Smooth muscle cell (in vitro differentiated cells): ENCODE measurements at regions not wholly inside any gene's neighbourhood (a gene's known extent, or its start where the extent isn't known, plus 50 kb on each side); places are given as distances from the start of the nearest gene placed in this dataset.

Experiments used
- DNase-seq: peaks from one replicate; lab custom pipeline; 2025; ENCODE audit not compliant: unreplicated experiment; lab: John Stamatoyannopoulos, UW
- H2AFZ ChIP-seq: fragments of 200-600 bp; sonication (generic); 2 replicates; pipeline ENCODE4 v1.6.0; 2016; ENCODE audit warnings: antibody characterized with exemption, low read depth, mild to moderate bottlenecking
- H3F3A ChIP-seq: fragments of 200-600 bp; sonication (generic); 2 replicates; pipeline ENCODE4 v1.6.0; 2017; ENCODE audit warnings: antibody characterized with exemption, low read depth
- H3K27ac ChIP-seq: fragments of 200-600 bp; sonication (generic); 2 replicates; pipeline ENCODE4 v1.5.1; 2016; ENCODE audit warnings: low read depth, mild to moderate bottlenecking
- H3K27me3 ChIP-seq: fragments of 200-600 bp; sonication (generic); 2 replicates; pipeline ENCODE4 v1.6.1; 2016; ENCODE audit warnings: low read depth, mild to moderate bottlenecking
- H3K36me3 ChIP-seq: fragments of 200-600 bp; sonication (generic); 2 replicates; pipeline ENCODE4 v1.5.1; 2016; ENCODE audit warnings: low read depth
- H3K4me1 ChIP-seq: fragments of 200-600 bp; sonication (generic); 2 replicates; pipeline ENCODE4 v1.5.1; 2016; ENCODE audit warnings: low read depth
- H3K4me2 ChIP-seq: fragments of 200-600 bp; sonication (generic); 2 replicates; pipeline ENCODE4 v1.6.0; 2016; ENCODE audit warnings: mild to moderate bottlenecking
- H3K4me3 ChIP-seq: fragments of 200-600 bp; sonication (generic); 2 replicates; pipeline ENCODE4 v1.5.1; 2016; ENCODE audit warnings: mild to moderate bottlenecking
- H3K79me2 ChIP-seq: fragments of 200-600 bp; sonication (generic); 2 replicates; pipeline ENCODE4 v1.6.0; 2016; ENCODE audit warnings: low read depth, mild to moderate bottlenecking
- H3K9ac ChIP-seq: fragments of 200-600 bp; sonication (generic); 2 replicates; pipeline ENCODE4 v1.6.0; 2016; ENCODE audit warnings: low read depth
- H3K9me3 ChIP-seq: fragments of 200-600 bp; sonication (generic); replicated peaks from 2 replicates; pipeline ENCODE4 v1.5.1; 2016; ENCODE audit warnings: low read depth
- H4K20me1 ChIP-seq: fragments of 200-600 bp; sonication (generic); 2 replicates; pipeline ENCODE4 v1.6.0; 2016; ENCODE audit warnings: low read depth
- WGBS: methylation state at CpG from one replicate; pipeline ENCODE4 v1.1.7; 2016; ENCODE audit warnings: low lambda C conversion rate; 5-methylcytosine and 5-hydroxymethylcytosine counted together
- TF ChIP-seq, protein P1 (sequence below): fragments of 200-600 bp; sonication (generic); IDR thresholded peaks from 2 replicates; pipeline ENCODE4 v1.5.1; 2017; ENCODE audit warnings: borderline replicate concordance, mild to moderate bottlenecking, antibody characterized with exemption; ENCODE audit not compliant: insufficient read depth, poor library complexity, severe bottlenecking

DNA sequence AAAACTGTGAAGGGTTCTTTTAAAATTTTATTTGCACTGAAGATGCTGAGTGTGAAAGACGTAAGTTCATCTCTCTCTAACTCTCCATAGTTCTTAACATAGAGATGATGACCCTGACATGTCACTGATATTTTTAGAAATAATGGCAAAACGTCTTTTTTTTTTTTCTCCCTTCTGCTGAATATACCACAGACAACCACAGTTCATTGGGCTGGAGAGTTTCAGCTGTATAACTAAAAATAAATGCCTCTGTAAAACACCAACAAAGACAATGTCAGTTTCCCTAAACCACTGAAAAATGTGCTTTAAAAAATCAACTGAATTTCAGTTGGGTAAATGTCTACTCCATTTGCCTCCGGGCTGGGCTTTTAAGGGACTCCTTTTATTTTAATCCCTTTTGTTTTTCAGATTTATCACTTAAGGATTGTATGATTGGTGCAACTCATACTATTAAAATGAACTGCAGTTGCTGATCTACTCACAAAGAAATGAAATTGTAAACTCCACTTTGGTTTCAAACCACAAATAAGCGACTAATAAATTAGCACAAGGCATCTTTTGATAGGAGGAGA lies 830.9 kb upstream of the WWC1 start:
- H2AFZ ChIP-seq: no peak overlapping the region
- WGBS: 84% methylated on average over 4 of the region's 4 CpGs
- no peaks in the 10 kb centered on the region for H3K27me3 ChIP-seq
- no peak for DNase-seq
- H4K20me1 ChIP-seq: no peaks in the 10 kb centered on the region
- no peak overlapping the region for H3K9ac ChIP-seq
- TF ChIP-seq, protein P1, sequence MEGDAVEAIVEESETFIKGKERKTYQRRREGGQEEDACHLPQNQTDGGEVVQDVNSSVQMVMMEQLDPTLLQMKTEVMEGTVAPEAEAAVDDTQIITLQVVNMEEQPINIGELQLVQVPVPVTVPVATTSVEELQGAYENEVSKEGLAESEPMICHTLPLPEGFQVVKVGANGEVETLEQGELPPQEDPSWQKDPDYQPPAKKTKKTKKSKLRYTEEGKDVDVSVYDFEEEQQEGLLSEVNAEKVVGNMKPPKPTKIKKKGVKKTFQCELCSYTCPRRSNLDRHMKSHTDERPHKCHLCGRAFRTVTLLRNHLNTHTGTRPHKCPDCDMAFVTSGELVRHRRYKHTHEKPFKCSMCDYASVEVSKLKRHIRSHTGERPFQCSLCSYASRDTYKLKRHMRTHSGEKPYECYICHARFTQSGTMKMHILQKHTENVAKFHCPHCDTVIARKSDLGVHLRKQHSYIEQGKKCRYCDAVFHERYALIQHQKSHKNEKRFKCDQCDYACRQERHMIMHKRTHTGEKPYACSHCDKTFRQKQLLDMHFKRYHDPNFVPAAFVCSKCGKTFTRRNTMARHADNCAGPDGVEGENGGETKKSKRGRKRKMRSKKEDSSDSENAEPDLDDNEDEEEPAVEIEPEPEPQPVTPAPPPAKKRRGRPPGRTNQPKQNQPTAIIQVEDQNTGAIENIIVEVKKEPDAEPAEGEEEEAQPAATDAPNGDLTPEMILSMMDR: no peak
- H3K9me3 ChIP-seq: no peaks in the 10 kb centered on the region
- H3K4me2 ChIP-seq: no peak overlapping the region
- H3K27ac ChIP-seq: no peak overlapping the region
- no peaks in the 10 kb centered on the region for H3K36me3 ChIP-seq
- H3K79me2 ChIP-seq: no peaks in the 10 kb centered on the region
- H3K4me1 ChIP-seq: no peaks in the 10 kb centered on the region
- no peaks in the 10 kb centered on the region for H3F3A ChIP-seq
- no peak overlapping the region for H3K4me3 ChIP-seq

DNA sequence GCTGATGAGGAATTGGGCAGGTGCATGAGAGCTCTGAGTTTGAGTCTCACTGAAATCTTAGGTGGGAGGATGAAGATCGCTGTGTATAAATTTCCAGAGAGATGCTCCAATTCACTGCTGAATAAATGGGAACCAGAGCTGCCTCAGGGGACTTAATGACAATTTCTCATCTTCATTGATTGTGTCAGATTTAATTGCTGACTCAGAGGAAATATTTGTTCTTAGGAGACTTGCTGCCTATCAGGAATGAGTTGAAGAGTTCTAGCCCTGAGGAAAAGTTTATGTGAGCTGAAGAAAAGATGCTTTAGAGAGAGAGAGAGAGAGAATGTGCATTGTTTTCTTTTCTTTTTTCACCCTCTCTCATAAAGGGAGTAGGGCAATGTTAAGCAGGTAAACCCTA lies 827.5 kb upstream of the WWC1 start:
- H3K36me3 ChIP-seq: no peaks in the 10 kb centered on the region
- H3K9me3 ChIP-seq: no peaks in the 10 kb centered on the region
- no peak overlapping the region for H3K9ac ChIP-seq
- no peak overlapping the region for H3K4me2 ChIP-seq
- DNase-seq: no peak
- TF ChIP-seq, protein P1: no peak
- no peaks in the 10 kb centered on the region for H3K4me1 ChIP-seq
- no peaks in the 10 kb centered on the region for H3K27me3 ChIP-seq
- WGBS: 94% methylated on average over 1 of the region's 1 CpG
- no peak overlapping the region for H2AFZ ChIP-seq
- H3K27ac ChIP-seq: no peak overlapping the region
- no peaks in the 10 kb centered on the region for H3F3A ChIP-seq
- H4K20me1 ChIP-seq: no peaks in the 10 kb centered on the region
- no peak overlapping the region for H3K4me3 ChIP-seq
- H3K79me2 ChIP-seq: no peaks in the 10 kb centered on the region

- H3K4me1 ChIP-seq: no peaks in the 10 kb centered on the region
- no peaks in the 10 kb centered on the region for H3K27me3 ChIP-seq
- no peak overlapping the region for H2AFZ ChIP-seq
- H3F3A ChIP-seq: no peaks in the 10 kb centered on the region
- no peak overlapping the region for H3K9ac ChIP-seq
- H3K36me3 ChIP-seq: no peaks in the 10 kb centered on the region
- TF ChIP-seq, protein P1: no peak
- H3K9me3 ChIP-seq: no peaks in the 10 kb centered on the region
- DNase-seq: no peak
- no peaks in the 10 kb centered on the region for H3K79me2 ChIP-seq
- WGBS: 78% methylated on average over 5 of the region's 5 CpGs
- no peak overlapping the region for H3K4me2 ChIP-seq
- H3K4me3 ChIP-seq: no peak overlapping the region
- no peak overlapping the region for H3K27ac ChIP-seq
- H4K20me1 ChIP-seq: no peaks in the 10 kb centered on the region
These were observed 824.5 kb upstream of the WWC1 start for GRCh38 chr5:167466992-167467391.

GRCh38 chr5:167472566-167473108 lies 818.8 kb upstream of the WWC1 start:
- H3K4me1 ChIP-seq: no peaks in the 10 kb centered on the region
- H3K4me2 ChIP-seq: no peak overlapping the region
- no peak overlapping the region for H2AFZ ChIP-seq
- H3K9ac ChIP-seq: no peak overlapping the region
- no peaks in the 10 kb centered on the region for H4K20me1 ChIP-seq
- WGBS: 70% methylated on average over 5 of the region's 5 CpGs
- TF ChIP-seq, protein P1: no peak
- no peaks in the 10 kb centered on the region for H3K27me3 ChIP-seq
- no peaks in the 10 kb centered on the region for H3K9me3 ChIP-seq
- H3K4me3 ChIP-seq: no peak overlapping the region
- DNase-seq: no peak
- H3K79me2 ChIP-seq: no peaks in the 10 kb centered on the region
- H3K27ac ChIP-seq: no peak overlapping the region
- H3F3A ChIP-seq: no peaks in the 10 kb centered on the region
- H3K36me3 ChIP-seq: no peaks in the 10 kb centered on the region
